ENCODE measurements at regions not wholly inside any gene's neighbourhood (a gene's known extent, or its start where the extent isn't known, plus 50 kb on each side); places are given as distances from the start of the nearest gene placed in this dataset.

- H3K27ac ChIP-seq (ENCODE audit: low read length): no peak overlapping the region
- no peaks in the 10 kb centered on the region for H3K36me3 Mint-ChIP-seq
- no peaks in the 10 kb centered on the region for H3K9me3 Mint-ChIP-seq
- no peaks in the 10 kb centered on the region for H3K9me3 ChIP-seq (ENCODE audit: control insufficient read depth, insufficient read depth, low read length)
- DNase-seq: no peak
- no peak overlapping the region for H3K27ac Mint-ChIP-seq
- intact Hi-C loops (cut with micrococcal nuclease): no loop called here
- H3K27me3 ChIP-seq (ENCODE audit: control insufficient read depth, insufficient read depth, low read length): no peaks in the 10 kb centered on the region
- no peak overlapping the region for H3K4me3 Mint-ChIP-seq
- WGBS (ENCODE audit: insufficient coverage): 86% methylated on average over 29 of the region's 29 CpGs
- H3K4me1 Mint-ChIP-seq: no peaks in the 10 kb centered on the region
- ATAC-seq: no peak
- no peak for TF ChIP-seq CTCF (IDR thresholded peaks at IDR 0.05)
- peaks cover 0 to 3% of the 10 kb centered on the region in 2 donors for H3K27me3 Mint-ChIP-seq (ENCODE audit: low read depth in 2 of 2)
- no peak overlapping the region for H3K4me3 ChIP-seq (ENCODE audit: low read length)
- H3K4me1 ChIP-seq (ENCODE audit: control insufficient read depth, insufficient read depth, low read length): no peaks in the 10 kb centered on the region
- no peaks in the 10 kb centered on the region for H3K36me3 ChIP-seq (ENCODE audit: control insufficient read depth, insufficient read depth, low read length)
Measured at GRCh38 chr22:48736593-48737460, 1090.8 kb downstream of the BRD1 start.

GRCh38 chr22:48734961-48735360 is 1092.7 kb downstream of the BRD1 start:
- no peaks in the 10 kb centered on the region for H3K9me3 ChIP-seq (ENCODE audit: control insufficient read depth, insufficient read depth, low read length)
- DNase-seq (no peak), ATAC-seq (no peak)
- no peak overlapping the region for H3K4me3 ChIP-seq (ENCODE audit: low read length)
- Mint-ChIP-seq H3K9me3 (no peaks in the 10 kb centered on the region), H3K4me3 (no peak overlapping the region), H3K27ac (no peak overlapping the region), H3K36me3 (no peaks in the 10 kb centered on the region), H3K27me3 (ENCODE audit: low read depth in 2 of 2) (peaks cover 0 to 3% of the 10 kb centered on the region in 2 donors), H3K4me1 (no peaks in the 10 kb centered on the region)
- no peaks in the 10 kb centered on the region for H3K36me3 ChIP-seq (ENCODE audit: control insufficient read depth, insufficient read depth, low read length)
- no peaks in the 10 kb centered on the region for H3K4me1 ChIP-seq (ENCODE audit: control insufficient read depth, insufficient read depth, low read length)
- no peaks in the 10 kb centered on the region for H3K27me3 ChIP-seq (ENCODE audit: control insufficient read depth, insufficient read depth, low read length)
- no peak for TF ChIP-seq CTCF (IDR thresholded peaks at IDR 0.05)
- H3K27ac ChIP-seq (ENCODE audit: low read length): no peak overlapping the region
- WGBS (ENCODE audit: insufficient coverage): 82% methylated on average over 16 of the region's 16 CpGs
- intact Hi-C loops (cut with micrococcal nuclease): no loop called here

- H3K9me3 Mint-ChIP-seq: no peaks in the 10 kb centered on the region
- Histone ChIP-seq H3K27ac (ENCODE audit: low read length) (no peak overlapping the region), H3K4me3 (ENCODE audit: low read length) (no peak overlapping the region), H3K27me3 (ENCODE audit: control insufficient read depth, insufficient read depth, low read length) (no peaks in the 10 kb centered on the region), H3K9me3 (ENCODE audit: control insufficient read depth, insufficient read depth, low read length) (no peaks in the 10 kb centered on the region), H3K4me1 (ENCODE audit: control insufficient read depth, insufficient read depth, low read length) (no peaks in the 10 kb centered on the region), H3K36me3 (ENCODE audit: control insufficient read depth, insufficient read depth, low read length) (no peaks in the 10 kb centered on the region)
- intact Hi-C loops (cut with micrococcal nuclease): no loop called here
- H3K4me3 Mint-ChIP-seq: no peak overlapping the region
- ATAC-seq (no peak), DNase-seq (no peak)
- 81% methylated on average over 10 of the region's 10 CpGs for WGBS (ENCODE audit: insufficient coverage)
- no peaks in the 10 kb centered on the region for H3K4me1 Mint-ChIP-seq
- H3K36me3 Mint-ChIP-seq: no peaks in the 10 kb centered on the region
- no peak for TF ChIP-seq CTCF (IDR thresholded peaks at IDR 0.05)
- peaks cover 0 to 3% of the 10 kb centered on the region in 2 donors for H3K27me3 Mint-ChIP-seq (ENCODE audit: low read depth in 2 of 2)
- H3K27ac Mint-ChIP-seq: no peak overlapping the region
Measured at GRCh38 chr22:48734359-48734758, 1093.3 kb downstream of the BRD1 start.
